Esophagus squamous epithelium (tissue), 4 donors: ENCODE measurements at regions not wholly inside any gene's neighbourhood (a gene's known extent, or its start where the extent isn't known, plus 50 kb on each side); places are given as distances from the start of the nearest gene placed in this dataset.

ENCODE experiments used
- POLR2A ChIP-seq, 4 donors: fragments of 450-650 bp; IDR thresholded peaks; one replicate each; pipeline ENCODE4 v1.6.1; 2017; ENCODE audit warnings: antibody characterized with exemption in 4 of 4, mild to moderate bottlenecking in 4 of 4, moderate library complexity in 3 of 4
- TF ChIP-seq, protein P1 (sequence below), 6 experiments: fragments of 450-650 bp in 4 of 6; fragments of 200-600 bp in 2 of 6; sonication (generic) in 2 of 6; IDR thresholded peaks; one replicate each; pipeline ENCODE4 v1.5.1; 2016 to 2019; ENCODE audit warnings: antibody characterized with exemption in 6 of 6, mild to moderate bottlenecking in 4 of 6, moderate library complexity in 4 of 6

DNA sequence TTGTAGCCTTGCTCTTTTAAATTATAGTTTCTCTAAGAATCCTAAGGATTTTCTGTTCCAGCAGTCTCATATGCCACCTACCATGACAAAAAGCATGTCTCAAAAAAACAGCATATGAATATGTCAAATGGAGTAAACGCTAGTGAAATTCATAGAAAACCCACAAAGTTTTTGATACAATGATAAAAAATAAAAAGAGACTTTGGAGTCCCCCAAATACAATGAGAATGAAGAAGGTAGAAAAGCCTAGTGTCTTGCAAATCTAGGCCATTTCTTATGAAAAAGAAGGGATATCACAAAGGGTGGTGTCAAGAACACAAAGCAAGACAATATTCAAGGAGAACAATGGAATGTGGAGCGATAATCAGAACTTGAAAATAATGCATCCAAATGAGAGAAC lies 668.5 kb downstream of the PLOD2 start:
- TF ChIP-seq POLR2A (IDR thresholded peaks at IDR 0.05): no peak
- TF ChIP-seq, protein P1, sequence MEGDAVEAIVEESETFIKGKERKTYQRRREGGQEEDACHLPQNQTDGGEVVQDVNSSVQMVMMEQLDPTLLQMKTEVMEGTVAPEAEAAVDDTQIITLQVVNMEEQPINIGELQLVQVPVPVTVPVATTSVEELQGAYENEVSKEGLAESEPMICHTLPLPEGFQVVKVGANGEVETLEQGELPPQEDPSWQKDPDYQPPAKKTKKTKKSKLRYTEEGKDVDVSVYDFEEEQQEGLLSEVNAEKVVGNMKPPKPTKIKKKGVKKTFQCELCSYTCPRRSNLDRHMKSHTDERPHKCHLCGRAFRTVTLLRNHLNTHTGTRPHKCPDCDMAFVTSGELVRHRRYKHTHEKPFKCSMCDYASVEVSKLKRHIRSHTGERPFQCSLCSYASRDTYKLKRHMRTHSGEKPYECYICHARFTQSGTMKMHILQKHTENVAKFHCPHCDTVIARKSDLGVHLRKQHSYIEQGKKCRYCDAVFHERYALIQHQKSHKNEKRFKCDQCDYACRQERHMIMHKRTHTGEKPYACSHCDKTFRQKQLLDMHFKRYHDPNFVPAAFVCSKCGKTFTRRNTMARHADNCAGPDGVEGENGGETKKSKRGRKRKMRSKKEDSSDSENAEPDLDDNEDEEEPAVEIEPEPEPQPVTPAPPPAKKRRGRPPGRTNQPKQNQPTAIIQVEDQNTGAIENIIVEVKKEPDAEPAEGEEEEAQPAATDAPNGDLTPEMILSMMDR (IDR thresholded peaks at IDR 0.05): no peak
